MM.1S (cell line): ENCODE measurements at regions not wholly inside any gene's neighbourhood (a gene's known extent, or its start where the extent isn't known, plus 50 kb on each side); places are given as distances from the start of the nearest gene placed in this dataset.
"Not testable (repeated sequence)": the region's sequence is repeated elsewhere in the genome, so short reads cannot be mapped to it uniquely, and the experiment has no call there.

ENCODE experiments used
- CTCF ChIP-seq: fragments of 300-600 bp; sonication (generic); IDR thresholded peaks from 2 replicates; pipeline ENCODE4 v1.5.1; 2016; ENCODE audit warnings: antibody characterized with exemption, low read length, mixed read lengths
- EZH2 ChIP-seq: fragments of 300-600 bp; sonication (generic); optimal IDR thresholded peaks from 2 replicates; pipeline ENCODE3; 2017; ENCODE audit warnings: low read depth, mild to moderate bottlenecking, antibody characterized with exemption, low read length, mixed read lengths

GRCh38 chr7:153989066-153989627, 63.1 kb upstream of the DPP6 start:
- not testable (repeated sequence) for TF ChIP-seq EZH2, CTCF
